GM12864 (cell line): ENCODE measurements at regions not wholly inside any gene's neighbourhood (a gene's known extent, or its start where the extent isn't known, plus 50 kb on each side); places are given as distances from the start of the nearest gene placed in this dataset.

Experiments used
- DNase-seq: peaks from one replicate; pipeline ENCODE4 v3.0.0-alpha.2; 2011; ENCODE audit warnings: low read depth
- H3K4me3 ChIP-seq: 2 replicates; pipeline ENCODE4 v1.5.1; 2011; ENCODE audit warnings: mild to moderate bottlenecking, low read depth, low read length, control low read depth
- CTCF ChIP-seq: IDR thresholded peaks from 2 replicates; pipeline ENCODE4 v1.5.1; 2011; ENCODE audit warnings: low read depth, mild to moderate bottlenecking, moderate library complexity, low read length, control low read depth, inconsistent platforms; ENCODE audit errors: missing control alignments

- TF ChIP-seq CTCF, result no peak
Observed at GRCh38 chr12:114894076-114894475, 210.1 kb upstream of the TBX3 start.

GRCh38 chr12:114888928-114889584 lies 205.1 kb upstream of the TBX3 start:
- TF ChIP-seq CTCF, result no peak
- no peak for DNase-seq
- no peak overlapping the region for H3K4me3 ChIP-seq

More at GRCh38 chr12:114894076-114894475, 210.1 kb upstream of the TBX3 start:
- no peak for DNase-seq
- H3K4me3 ChIP-seq, result no peak overlapping the region

GRCh38 chr12:114888448-114888847 lies 204.5 kb upstream of the TBX3 start:
- no peak for DNase-seq
- no peak overlapping the region for H3K4me3 ChIP-seq
- no peak for TF ChIP-seq CTCF

GRCh38 chr12:114885501-114885900 lies 201.5 kb upstream of the TBX3 start:
- TF ChIP-seq CTCF, result no peak
- no peak overlapping the region for H3K4me3 ChIP-seq
- no peak for DNase-seq

GRCh38 chr12:114884575-114884974 lies 200.6 kb upstream of the TBX3 start:
- no peak for DNase-seq
- TF ChIP-seq CTCF, result no peak
- no peak overlapping the region for H3K4me3 ChIP-seq

- no peak overlapping the region for H3K4me3 ChIP-seq
- no peak for DNase-seq
- TF ChIP-seq CTCF, result no peak
Observed at GRCh38 chr12:114882083-114882482, 198.1 kb upstream of the TBX3 start.

GRCh38 chr12:114879354-114879753 lies 195.4 kb upstream of the TBX3 start:
- no peak for TF ChIP-seq CTCF
- no peak overlapping the region for H3K4me3 ChIP-seq
- DNase-seq, result no peak
